HEK293 (cell line): ENCODE measurements at regions not wholly inside any gene's neighbourhood (a gene's known extent, or its start where the extent isn't known, plus 50 kb on each side); places are given as distances from the start of the nearest gene placed in this dataset.

Experiments
- CTCF ChIA-PET: fragments of 350-600 bp; formaldehyde crosslinking; extraction: SDS; loops from one replicate; lab custom pipeline; 2021; ENCODE audit warnings: antibody characterized with exemption; lab: Yijun Ruan, JAX
- POLR2A ChIA-PET: fragments of 300-600 bp; formaldehyde crosslinking; extraction: SDS; loops from one replicate; lab custom pipeline; 2020; ENCODE audit warnings: antibody characterized with exemption, inconsistent platforms; lab: Yijun Ruan, JAX
- H3K27ac ChIP-seq: fragments of 200-500 bp; sonication (Bioruptor generic); 2 replicates; pipeline ENCODE4 v1.5.1; 2014; ENCODE audit warnings: low read depth, low read length, control low read depth, inconsistent platforms; ENCODE audit errors: extremely low read depth
- H3K36me3 ChIP-seq, 2 experiments: fragments of 200-500 bp in 1 of 2; sonication (Bioruptor generic) in 1 of 2; 1 replicate in 1 of 2; 2 replicates in 1 of 2; pipeline ENCODE4 v1.5.1; 2014 to 2017; ENCODE audit warnings: inconsistent platforms in 2 of 2, low read length in 2 of 2; ENCODE audit not compliant: control insufficient read depth in 2 of 2, insufficient read depth in 1 of 2
- H3K4me1 ChIP-seq: fragments of 200-500 bp; sonication (Bioruptor generic); 2 replicates; pipeline ENCODE4 v1.5.1; 2014; ENCODE audit warnings: mild to moderate bottlenecking, low read length, inconsistent platforms; ENCODE audit not compliant: control insufficient read depth, insufficient read depth
- H3K4me3 ChIP-seq: 2 replicates; pipeline ENCODE4 v1.5.1; 2011; ENCODE audit warnings: low read depth, mild to moderate bottlenecking, control low read depth, low read length, moderate library complexity
- H3K9me3 ChIP-seq: fragments of 200-500 bp; sonication (Bioruptor generic); 2 replicates; pipeline ENCODE4 v1.5.1; 2014; ENCODE audit warnings: low read depth, low read length, inconsistent platforms; ENCODE audit not compliant: control insufficient read depth, insufficient read depth
- GFI1B ChIP-seq: fragments of 450-650 bp; formaldehyde crosslinking; IDR thresholded peaks from 2 replicates; pipeline ENCODE4 v1.5.1; 2016; ENCODE audit warnings: missing biosample characterization, missing genetic modification characterization
- KLF10 ChIP-seq: fragments of 450-650 bp; IDR thresholded peaks from 2 replicates; pipeline ENCODE4 v1.5.1; 2018; ENCODE audit warnings: missing biosample characterization, mild to moderate bottlenecking, missing genetic modification characterization
- PRDM1 ChIP-seq: fragments of 450-650 bp; formaldehyde crosslinking; IDR thresholded peaks from 2 replicates; pipeline ENCODE4; 2016; ENCODE audit warnings: missing biosample characterization, missing genetic modification characterization
- ZBTB17 ChIP-seq: fragments of 450-650 bp; formaldehyde crosslinking; IDR thresholded peaks from 2 replicates; pipeline ENCODE4 v1.5.1; 2016; ENCODE audit warnings: missing biosample characterization, missing genetic modification characterization
- ZBTB21 ChIP-seq: fragments of 450-650 bp; formaldehyde crosslinking; IDR thresholded peaks from 2 replicates; pipeline ENCODE4 v1.5.1; 2017; ENCODE audit warnings: missing biosample characterization, missing genetic modification characterization
- ZBTB26 ChIP-seq: fragments of 450-650 bp; formaldehyde crosslinking; optimal IDR thresholded peaks from 2 replicates; pipeline ENCODE3; 2016; ENCODE audit warnings: missing biosample characterization, mild to moderate bottlenecking, missing genetic modification characterization
- ZEB2 ChIP-seq: fragments of 450-650 bp; formaldehyde crosslinking; IDR thresholded peaks from 2 replicates; pipeline ENCODE4 v1.5.1; 2016; ENCODE audit warnings: missing biosample characterization, missing genetic modification characterization
- ZNF112 ChIP-seq: fragments of 450-650 bp; formaldehyde crosslinking; IDR thresholded peaks from 2 replicates; pipeline ENCODE4 v1.5.0; 2017; ENCODE audit warnings: missing biosample characterization, missing genetic modification characterization
- ZNF133 ChIP-seq: fragments of 450-650 bp; formaldehyde crosslinking; IDR thresholded peaks from 2 replicates; pipeline ENCODE4 v1.5.1; 2016; ENCODE audit warnings: missing biosample characterization, missing genetic modification characterization
- ZNF146 ChIP-seq: fragments of 450-650 bp; formaldehyde crosslinking; IDR thresholded peaks from 2 replicates; pipeline ENCODE4 v1.5.1; 2016; ENCODE audit warnings: missing biosample characterization, missing genetic modification characterization
- ZNF169 ChIP-seq: fragments of 450-650 bp; formaldehyde crosslinking; IDR thresholded peaks from 2 replicates; pipeline ENCODE4 v1.5.1; 2016; ENCODE audit warnings: missing biosample characterization, missing genetic modification characterization
- ZNF214 ChIP-seq: fragments of 450-650 bp; formaldehyde crosslinking; IDR thresholded peaks from 2 replicates; pipeline ENCODE4 v1.5.1; 2017; ENCODE audit warnings: missing biosample characterization, mild to moderate bottlenecking, missing genetic modification characterization, borderline replicate concordance
- ZNF24 ChIP-seq: fragments of 450-650 bp; formaldehyde crosslinking; IDR thresholded peaks from 2 replicates; pipeline ENCODE4 v1.5.1; 2016; ENCODE audit warnings: missing biosample characterization, missing genetic modification characterization
- ZNF398 ChIP-seq: fragments of 450-650 bp; formaldehyde crosslinking; IDR thresholded peaks from 2 replicates; pipeline ENCODE4 v1.5.1; 2017; ENCODE audit warnings: missing biosample characterization, missing genetic modification characterization
- ZNF423 ChIP-seq: fragments of 450-650 bp; formaldehyde crosslinking; IDR thresholded peaks from 2 replicates; pipeline ENCODE4 v1.5.1; 2016; ENCODE audit warnings: missing biosample characterization, missing genetic modification characterization
- ZNF48 ChIP-seq: fragments of 450-650 bp; formaldehyde crosslinking; IDR thresholded peaks from 2 replicates; pipeline ENCODE4 v1.5.1; 2016; ENCODE audit warnings: missing biosample characterization, missing genetic modification characterization
- ZNF521 ChIP-seq: fragments of 450-650 bp; formaldehyde crosslinking; IDR thresholded peaks from 2 replicates; pipeline ENCODE4 v1.5.1; 2017; ENCODE audit warnings: missing biosample characterization, mild to moderate bottlenecking, missing genetic modification characterization
- ZNF530 ChIP-seq: fragments of 450-650 bp; formaldehyde crosslinking; IDR thresholded peaks from 2 replicates; pipeline ENCODE4 v1.5.1; 2016; ENCODE audit warnings: low read depth, missing biosample characterization, missing genetic modification characterization
- ZNF544 ChIP-seq: fragments of 450-650 bp; formaldehyde crosslinking; IDR thresholded peaks from 2 replicates; pipeline ENCODE4 v1.5.0; 2017; ENCODE audit warnings: missing biosample characterization, missing genetic modification characterization
- ZNF785 ChIP-seq: fragments of 450-650 bp; formaldehyde crosslinking; IDR thresholded peaks from 2 replicates; pipeline ENCODE4 v1.5.1; 2016; ENCODE audit warnings: missing biosample characterization, missing genetic modification characterization
- ZNF792 ChIP-seq: fragments of 450-650 bp; formaldehyde crosslinking; IDR thresholded peaks from 2 replicates; pipeline ENCODE4 v1.5.1; 2016; ENCODE audit warnings: missing biosample characterization, missing genetic modification characterization
- ZNF837 ChIP-seq: fragments of 450-650 bp; formaldehyde crosslinking; IDR thresholded peaks from 2 replicates; pipeline ENCODE4 v1.5.1; 2016; ENCODE audit warnings: missing biosample characterization, missing genetic modification characterization
- ZSCAN16 ChIP-seq: fragments of 450-650 bp; formaldehyde crosslinking; IDR thresholded peaks from 2 replicates; pipeline ENCODE4 v1.5.1; 2016; ENCODE audit warnings: missing biosample characterization, missing genetic modification characterization
- ZSCAN18 ChIP-seq: fragments of 450-650 bp; formaldehyde crosslinking; IDR thresholded peaks from 2 replicates; pipeline ENCODE4 v1.5.1; 2016; ENCODE audit warnings: missing biosample characterization, missing genetic modification characterization
- ZSCAN30 ChIP-seq: fragments of 450-650 bp; IDR thresholded peaks from 2 replicates; pipeline ENCODE4 v1.5.1; 2018; ENCODE audit warnings: missing biosample characterization, mild to moderate bottlenecking, missing genetic modification characterization, moderate library complexity
- TF ChIP-seq, protein P1 (sequence below): fragments of 450-650 bp; formaldehyde crosslinking; conservative IDR thresholded peaks from 2 replicates; pipeline ENCODE4 v1.5.1; 2016; ENCODE audit warnings: low read depth, missing biosample characterization, missing genetic modification characterization
- TF ChIP-seq, protein P2 (sequence below): fragments of 450-650 bp; formaldehyde crosslinking; IDR thresholded peaks from 2 replicates; pipeline ENCODE4 v1.5.1; 2016; ENCODE audit warnings: missing biosample characterization, missing genetic modification characterization
- TF ChIP-seq, protein P3 (sequence below): fragments of 450-650 bp; formaldehyde crosslinking; IDR thresholded peaks from 2 replicates; pipeline ENCODE4 v1.5.1; 2016; ENCODE audit warnings: missing biosample characterization, missing genetic modification characterization

- ChIA-PET CTCF (no interaction called here), POLR2A (no interaction called here)
- no peaks in the 10 kb centered on the region for H3K9me3 ChIP-seq
- no peaks in the 10 kb centered on the region for H3K36me3 ChIP-seq
- H3K4me3 ChIP-seq: no peak overlapping the region
- H3K4me1 ChIP-seq: no peaks in the 10 kb centered on the region
- no peak overlapping the region for H3K27ac ChIP-seq
- TF ChIP-seq ZSCAN30 (tag by site-specific recombination) (no peak), ZSCAN16 (tag by site-specific recombination) (no peak), ZNF48 (no peak), ZBTB21 (tag by site-specific recombination) (no peak), ZBTB17 (tag by site-specific recombination) (no peak), ZSCAN18 (no peak), ZNF24 (no peak), ZNF423 (tag by site-specific recombination) (no peak), ZNF214 (tag by site-specific recombination) (no peak), ZNF398 (no peak), ZEB2 (tag by site-specific recombination) (no peak), ZNF544 (no peak), ZNF837 (tag by site-specific recombination) (no peak), KLF10 (tag by site-specific recombination) (no peak), ZNF169 (no peak)
- TF ChIP-seq, protein P1, sequence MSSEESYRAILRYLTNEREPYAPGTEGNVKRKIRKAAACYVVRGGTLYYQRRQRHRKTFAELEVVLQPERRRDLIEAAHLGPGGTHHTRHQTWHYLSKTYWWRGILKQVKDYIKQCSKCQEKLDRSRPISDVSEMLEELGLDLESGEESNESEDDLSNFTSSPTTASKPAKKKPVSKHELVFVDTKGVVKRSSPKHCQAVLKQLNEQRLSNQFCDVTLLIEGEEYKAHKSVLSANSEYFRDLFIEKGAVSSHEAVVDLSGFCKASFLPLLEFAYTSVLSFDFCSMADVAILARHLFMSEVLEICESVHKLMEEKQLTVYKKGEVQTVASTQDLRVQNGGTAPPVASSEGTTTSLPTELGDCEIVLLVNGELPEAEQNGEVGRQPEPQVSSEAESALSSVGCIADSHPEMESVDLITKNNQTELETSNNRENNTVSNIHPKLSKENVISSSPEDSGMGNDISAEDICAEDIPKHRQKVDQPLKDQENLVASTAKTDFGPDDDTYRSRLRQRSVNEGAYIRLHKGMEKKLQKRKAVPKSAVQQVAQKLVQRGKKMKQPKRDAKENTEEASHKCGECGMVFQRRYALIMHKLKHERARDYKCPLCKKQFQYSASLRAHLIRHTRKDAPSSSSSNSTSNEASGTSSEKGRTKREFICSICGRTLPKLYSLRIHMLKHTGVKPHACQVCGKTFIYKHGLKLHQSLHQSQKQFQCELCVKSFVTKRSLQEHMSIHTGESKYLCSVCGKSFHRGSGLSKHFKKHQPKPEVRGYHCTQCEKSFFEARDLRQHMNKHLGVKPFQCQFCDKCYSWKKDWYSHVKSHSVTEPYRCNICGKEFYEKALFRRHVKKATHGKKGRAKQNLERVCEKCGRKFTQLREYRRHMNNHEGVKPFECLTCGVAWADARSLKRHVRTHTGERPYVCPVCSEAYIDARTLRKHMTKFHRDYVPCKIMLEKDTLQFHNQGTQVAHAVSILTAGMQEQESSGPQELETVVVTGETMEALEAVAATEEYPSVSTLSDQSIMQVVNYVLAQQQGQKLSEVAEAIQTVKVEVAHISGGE (tag by site-specific recombination): no peak
- TF ChIP-seq, protein P2, sequence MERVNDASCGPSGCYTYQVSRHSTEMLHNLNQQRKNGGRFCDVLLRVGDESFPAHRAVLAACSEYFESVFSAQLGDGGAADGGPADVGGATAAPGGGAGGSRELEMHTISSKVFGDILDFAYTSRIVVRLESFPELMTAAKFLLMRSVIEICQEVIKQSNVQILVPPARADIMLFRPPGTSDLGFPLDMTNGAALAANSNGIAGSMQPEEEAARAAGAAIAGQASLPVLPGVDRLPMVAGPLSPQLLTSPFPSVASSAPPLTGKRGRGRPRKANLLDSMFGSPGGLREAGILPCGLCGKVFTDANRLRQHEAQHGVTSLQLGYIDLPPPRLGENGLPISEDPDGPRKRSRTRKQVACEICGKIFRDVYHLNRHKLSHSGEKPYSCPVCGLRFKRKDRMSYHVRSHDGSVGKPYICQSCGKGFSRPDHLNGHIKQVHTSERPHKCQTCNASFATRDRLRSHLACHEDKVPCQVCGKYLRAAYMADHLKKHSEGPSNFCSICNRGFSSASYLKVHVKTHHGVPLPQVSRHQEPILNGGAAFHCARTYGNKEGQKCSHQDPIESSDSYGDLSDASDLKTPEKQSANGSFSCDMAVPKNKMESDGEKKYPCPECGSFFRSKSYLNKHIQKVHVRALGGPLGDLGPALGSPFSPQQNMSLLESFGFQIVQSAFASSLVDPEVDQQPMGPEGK (tag by site-specific recombination): no peak
Measured at GRCh38 chr6:164753517-164753916, 555.9 kb downstream of the C6orf118 start.

DNA sequence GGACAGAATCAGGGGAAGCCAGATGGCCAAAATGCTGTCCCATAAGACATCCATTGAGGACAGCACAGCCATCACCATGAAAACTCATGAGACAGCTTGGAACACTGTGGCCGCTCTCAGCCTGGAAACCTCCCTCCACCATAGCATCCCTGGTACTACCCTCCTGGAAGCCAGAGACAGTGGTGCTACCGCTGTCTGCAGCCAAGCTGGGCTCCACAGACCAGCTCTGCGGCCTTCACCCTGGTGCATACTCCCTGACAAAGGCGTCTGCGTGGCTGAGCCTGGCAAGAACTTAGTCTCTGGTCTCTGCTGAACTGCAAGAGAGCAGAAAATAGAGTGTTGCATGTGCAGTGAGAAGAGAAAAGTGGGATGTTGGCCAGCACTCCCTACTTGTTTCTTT lies 558.0 kb downstream of the C6orf118 start:
- Histone ChIP-seq H3K27ac (no peak overlapping the region), H3K4me1 (no peaks in the 10 kb centered on the region), H3K36me3 (no peaks in the 10 kb centered on the region), H3K9me3 (no peaks in the 10 kb centered on the region), H3K4me3 (no peak overlapping the region)
- ChIA-PET POLR2A (no interaction called here), CTCF (no interaction called here)
- TF ChIP-seq ZNF146 (tag by site-specific recombination) (no peak), ZNF785 (no peak), ZNF169 (no peak), PRDM1 (no peak), ZNF792 (tag by site-specific recombination) (no peak), ZNF521 (no peak), ZNF133 (tag by site-specific recombination) (no peak), KLF10 (tag by site-specific recombination) (no peak), ZNF112 (tag by site-specific recombination) (no peak), GFI1B (tag by site-specific recombination) (no peak), ZNF530 (no peak), ZBTB26 (tag by site-specific recombination) (no peak)
- TF ChIP-seq, protein P3, sequence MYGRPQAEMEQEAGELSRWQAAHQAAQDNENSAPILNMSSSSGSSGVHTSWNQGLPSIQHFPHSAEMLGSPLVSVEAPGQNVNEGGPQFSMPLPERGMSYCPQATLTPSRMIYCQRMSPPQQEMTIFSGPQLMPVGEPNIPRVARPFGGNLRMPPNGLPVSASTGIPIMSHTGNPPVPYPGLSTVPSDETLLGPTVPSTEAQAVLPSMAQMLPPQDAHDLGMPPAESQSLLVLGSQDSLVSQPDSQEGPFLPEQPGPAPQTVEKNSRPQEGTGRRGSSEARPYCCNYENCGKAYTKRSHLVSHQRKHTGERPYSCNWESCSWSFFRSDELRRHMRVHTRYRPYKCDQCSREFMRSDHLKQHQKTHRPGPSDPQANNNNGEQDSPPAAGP (tag by site-specific recombination): no peak
